IMR-90 (cell line): ENCODE measurements at regions not wholly inside any gene's neighbourhood (a gene's known extent, or its start where the extent isn't known, plus 50 kb on each side); places are given as distances from the start of the nearest gene placed in this dataset.

Experiments used
- CEBPB ChIP-seq: IDR thresholded peaks from 2 replicates; pipeline ENCODE4 v1.6.1; 2012; ENCODE audit warnings: low read depth, low read length, improper control_type of control experiment
- CTCF ChIP-seq: conservative IDR thresholded peaks from 2 replicates; pipeline ENCODE4 v1.5.1; 2012; ENCODE audit warnings: mild to moderate bottlenecking, low read depth, low read length, improper control_type of control experiment
- FOS ChIP-seq: fragments of 150-350 bp; IDR thresholded peaks from 2 replicates; pipeline ENCODE4 v1.6.1; 2016; ENCODE audit warnings: low read depth, low read length
- POLR2A ChIP-seq: IDR thresholded peaks from 2 replicates; pipeline ENCODE4 v1.6.1; 2012; ENCODE audit warnings: mild to moderate bottlenecking, low read depth, low read length
- RFX5 ChIP-seq: IDR thresholded peaks from 2 replicates; pipeline ENCODE4 v1.8.0; 2012; ENCODE audit warnings: low read depth, mild to moderate bottlenecking, low read length, moderate library complexity

GRCh38 chr12:115528466-115528865 is 749.0 kb downstream of the MED13L start:
- no peak for TF ChIP-seq POLR2A
- no peak for TF ChIP-seq CTCF
- TF ChIP-seq CEBPB = no peak
- no peak for TF ChIP-seq FOS
- no peak for TF ChIP-seq RFX5
